Lower leg skin (tissue), 4 donors: ENCODE measurements at regions not wholly inside any gene's neighbourhood (a gene's known extent, or its start where the extent isn't known, plus 50 kb on each side); places are given as distances from the start of the nearest gene placed in this dataset.
A peak's percentile ranks its signal among the peaks of the same experiment; 100 is the strongest.

Experiments
- DNase-seq, 2 donors: peaks; one replicate each; pipeline ENCODE4 v3.0.0-alpha.2; 2019; ENCODE audit warnings: low spot score in 2 of 2
- H3K4me3 ChIP-seq: fragments of 200-600 bp; sonication (generic); 2 replicates; pipeline ENCODE4 v1.5.1; 2017; ENCODE audit warnings: mild to moderate bottlenecking, low read depth; ENCODE audit not compliant: poor library complexity, severe bottlenecking
- POLR2A ChIP-seq, 2 donors: fragments of 450-650 bp; IDR thresholded peaks; one replicate each; pipeline ENCODE4 v1.6.1; 2016 to 2017; ENCODE audit warnings: antibody characterized with exemption in 2 of 2, mild to moderate bottlenecking in 1 of 2, moderate library complexity in 1 of 2
- WGBS, 2 donors: methylation state at CpG; one replicate each; pipeline ENCODE4 v1.1.5; 2018; 5-methylcytosine and 5-hydroxymethylcytosine counted together
- intact Hi-C: fragments of 100-400 bp; cut with DNase I; formaldehyde crosslinking; loops from one replicate; pipeline ENCODE4 v1.15.0; 2023; ENCODE audit warnings: low total_unique reads
- TF ChIP-seq, protein P1 (sequence below), 3 donors: fragments of 450-650 bp; IDR thresholded peaks; one replicate each; pipeline ENCODE4 v1.5.1; 2016; ENCODE audit warnings: antibody characterized with exemption in 3 of 3, mild to moderate bottlenecking in 3 of 3, moderate library complexity in 2 of 3

DNA sequence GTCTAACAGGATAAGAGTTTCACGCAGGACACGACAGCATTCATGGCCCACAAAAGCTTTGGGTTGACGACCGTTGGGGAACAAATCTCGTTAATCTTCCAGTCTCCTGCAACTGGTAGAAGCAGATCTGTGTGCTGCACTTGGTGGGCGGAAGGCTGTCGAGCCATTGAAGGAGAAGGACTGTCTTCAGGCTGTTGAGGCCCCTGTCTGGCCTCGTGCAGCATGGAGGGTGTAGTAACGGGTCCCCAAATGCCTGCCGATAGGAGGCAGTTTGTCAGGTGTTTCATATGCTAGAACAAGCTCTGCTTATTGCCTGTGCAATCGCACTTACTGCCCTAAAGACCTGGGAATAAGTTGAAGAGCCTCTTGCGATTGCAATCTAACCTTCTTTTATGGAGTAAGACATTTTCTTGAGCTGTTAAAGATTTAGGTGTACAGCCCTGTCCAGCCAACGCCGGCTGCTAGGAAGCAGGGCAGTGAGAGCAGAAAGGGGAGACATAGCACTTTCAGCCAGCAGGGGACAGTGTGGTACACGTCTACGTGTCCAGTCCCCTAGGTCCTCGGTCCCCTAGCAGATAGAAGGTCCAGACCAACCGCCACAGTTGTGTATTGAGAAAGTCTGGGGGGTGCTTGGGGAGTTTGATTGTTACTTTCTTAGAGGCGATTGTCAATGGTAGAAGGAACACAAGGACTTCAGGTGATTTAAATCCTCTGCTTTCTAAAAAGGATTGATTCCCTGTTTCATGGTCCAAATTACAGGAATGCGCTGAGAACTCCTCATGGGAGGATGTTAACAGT, 102.3 kb upstream of the TMPRSS2 start:
- H3K4me3 ChIP-seq, result no peak overlapping the region
- intact Hi-C loops, result loop anchor here (5.0 kb wide), 1 partner anchor 167 kb away; no protein-coding TSS in a partner anchor
- TF ChIP-seq, protein P1, sequence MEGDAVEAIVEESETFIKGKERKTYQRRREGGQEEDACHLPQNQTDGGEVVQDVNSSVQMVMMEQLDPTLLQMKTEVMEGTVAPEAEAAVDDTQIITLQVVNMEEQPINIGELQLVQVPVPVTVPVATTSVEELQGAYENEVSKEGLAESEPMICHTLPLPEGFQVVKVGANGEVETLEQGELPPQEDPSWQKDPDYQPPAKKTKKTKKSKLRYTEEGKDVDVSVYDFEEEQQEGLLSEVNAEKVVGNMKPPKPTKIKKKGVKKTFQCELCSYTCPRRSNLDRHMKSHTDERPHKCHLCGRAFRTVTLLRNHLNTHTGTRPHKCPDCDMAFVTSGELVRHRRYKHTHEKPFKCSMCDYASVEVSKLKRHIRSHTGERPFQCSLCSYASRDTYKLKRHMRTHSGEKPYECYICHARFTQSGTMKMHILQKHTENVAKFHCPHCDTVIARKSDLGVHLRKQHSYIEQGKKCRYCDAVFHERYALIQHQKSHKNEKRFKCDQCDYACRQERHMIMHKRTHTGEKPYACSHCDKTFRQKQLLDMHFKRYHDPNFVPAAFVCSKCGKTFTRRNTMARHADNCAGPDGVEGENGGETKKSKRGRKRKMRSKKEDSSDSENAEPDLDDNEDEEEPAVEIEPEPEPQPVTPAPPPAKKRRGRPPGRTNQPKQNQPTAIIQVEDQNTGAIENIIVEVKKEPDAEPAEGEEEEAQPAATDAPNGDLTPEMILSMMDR (IDR thresholded peaks at IDR 0.05), result peak in 1 of 3 donors; percentile 40
- TF ChIP-seq POLR2A (IDR thresholded peaks at IDR 0.05), result no peak
- DNase-seq, result peak in 1 of 2 donors; percentile 83
- WGBS, 2 donors, result 75 to 83% methylated on average over 20 of the region's 20 CpGs

- 56 to 63% methylated on average over 4 of the region's 4 CpGs for WGBS, 2 donors
- TF ChIP-seq, protein P1 (IDR thresholded peaks at IDR 0.05), result no peak
- no peak overlapping the region for H3K4me3 ChIP-seq
- peak in 1 of 2 donors; percentile 54 for DNase-seq
- intact Hi-C loops, result no loop called here
These were observed 98.7 kb upstream of the TMPRSS2 start for GRCh38 chr21:41606706-41607105.

GRCh38 chr21:41605934-41606285, 98.0 kb upstream of the TMPRSS2 start:
- TF ChIP-seq POLR2A (IDR thresholded peaks at IDR 0.05), result no peak
- TF ChIP-seq, protein P1 (IDR thresholded peaks at IDR 0.05), result no peak
- peak in 1 of 2 donors; percentile 76 for DNase-seq
- WGBS, 2 donors, result 53 to 80% methylated on average over 10 of the region's 10 CpGs
- intact Hi-C loops, result no loop called here
- H3K4me3 ChIP-seq, result no peak overlapping the region

- 59 to 65% methylated on average over 20 of the region's 20 CpGs for WGBS, 2 donors
- no peak for TF ChIP-seq POLR2A (IDR thresholded peaks at IDR 0.05)
- TF ChIP-seq, protein P1 (IDR thresholded peaks at IDR 0.05), result no peak
- H3K4me3 ChIP-seq, result no peak overlapping the region
- intact Hi-C loops, result no loop called here
- DNase-seq, result peak in 1 of 2 donors; percentile 70
These were observed 97.4 kb upstream of the TMPRSS2 start for GRCh38 chr21:41605178-41605933.

GRCh38 chr21:41604583-41605041, 96.7 kb upstream of the TMPRSS2 start:
- no peak for TF ChIP-seq POLR2A (IDR thresholded peaks at IDR 0.05)
- TF ChIP-seq, protein P1 (IDR thresholded peaks at IDR 0.05), result no peak
- intact Hi-C loops, result no loop called here
- WGBS, 2 donors, result 89 to 90% methylated on average over 12 of the region's 12 CpGs
- peak in 1 of 2 donors; percentile 52 for DNase-seq
- no peak overlapping the region for H3K4me3 ChIP-seq
